ENCODE measurements at regions not wholly inside any gene's neighbourhood (a gene's known extent, or its start where the extent isn't known, plus 50 kb on each side); places are given as distances from the start of the nearest gene placed in this dataset.

DNA sequence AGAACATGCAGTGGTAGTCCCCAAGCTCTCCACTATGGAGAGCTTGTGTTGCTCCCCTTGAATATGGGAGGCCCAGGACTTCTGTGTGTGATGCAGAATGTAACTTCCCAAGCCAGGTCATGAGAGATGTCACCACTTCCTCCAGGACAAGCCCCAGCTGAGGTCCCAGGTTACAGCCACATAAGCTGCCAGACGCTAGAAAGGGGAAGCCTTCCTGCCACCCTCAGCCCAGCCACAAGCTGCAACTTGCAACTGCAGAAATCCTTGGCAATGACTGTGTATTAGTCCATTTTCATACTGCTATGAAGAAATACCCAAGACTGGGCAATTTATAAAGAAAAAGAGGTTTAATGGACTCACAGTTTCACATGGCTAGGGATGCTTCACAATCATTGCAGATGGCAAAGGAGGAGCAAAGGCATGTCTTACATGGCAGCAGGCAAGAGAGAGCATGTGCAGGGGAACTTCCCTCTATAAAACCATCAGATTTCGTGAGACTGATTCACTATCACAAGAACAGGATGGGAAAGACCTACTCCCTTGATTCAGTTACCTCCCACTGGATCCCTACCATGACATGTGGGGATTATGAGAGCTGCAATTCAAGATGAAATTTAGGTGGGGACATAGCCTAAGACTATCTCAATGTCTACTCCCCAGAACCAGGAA lies 91.5 kb upstream of the DHX15 start:
- Histone ChIP-seq H3K4me3 (no peak overlapping the region), H3K27me3 (no peaks in the 10 kb centered on the region), H3K36me3 (no peaks in the 10 kb centered on the region), H3K9me3 (no peaks in the 10 kb centered on the region), H3K4me1 (no peaks in the 10 kb centered on the region), H3K27ac (no peak overlapping the region)
- TF ChIP-seq, protein P1, sequence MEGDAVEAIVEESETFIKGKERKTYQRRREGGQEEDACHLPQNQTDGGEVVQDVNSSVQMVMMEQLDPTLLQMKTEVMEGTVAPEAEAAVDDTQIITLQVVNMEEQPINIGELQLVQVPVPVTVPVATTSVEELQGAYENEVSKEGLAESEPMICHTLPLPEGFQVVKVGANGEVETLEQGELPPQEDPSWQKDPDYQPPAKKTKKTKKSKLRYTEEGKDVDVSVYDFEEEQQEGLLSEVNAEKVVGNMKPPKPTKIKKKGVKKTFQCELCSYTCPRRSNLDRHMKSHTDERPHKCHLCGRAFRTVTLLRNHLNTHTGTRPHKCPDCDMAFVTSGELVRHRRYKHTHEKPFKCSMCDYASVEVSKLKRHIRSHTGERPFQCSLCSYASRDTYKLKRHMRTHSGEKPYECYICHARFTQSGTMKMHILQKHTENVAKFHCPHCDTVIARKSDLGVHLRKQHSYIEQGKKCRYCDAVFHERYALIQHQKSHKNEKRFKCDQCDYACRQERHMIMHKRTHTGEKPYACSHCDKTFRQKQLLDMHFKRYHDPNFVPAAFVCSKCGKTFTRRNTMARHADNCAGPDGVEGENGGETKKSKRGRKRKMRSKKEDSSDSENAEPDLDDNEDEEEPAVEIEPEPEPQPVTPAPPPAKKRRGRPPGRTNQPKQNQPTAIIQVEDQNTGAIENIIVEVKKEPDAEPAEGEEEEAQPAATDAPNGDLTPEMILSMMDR (IDR thresholded peaks at IDR 0.05): no peak
- DNase-seq: no peak
- intact Hi-C loops (cut with DNase I; ENCODE audit: low total_unique reads): no loop called here

- no peaks in the 10 kb centered on the region for H3K4me1 ChIP-seq
Observed at GRCh38 chr4:24677909-24678308, 93.6 kb upstream of the DHX15 start.

GRCh38 chr4:24680746-24681448 lies 96.5 kb upstream of the DHX15 start:
- no peak for DNase-seq
- Histone ChIP-seq H3K27ac (no peak overlapping the region), H3K4me1 (no peaks in the 10 kb centered on the region), H3K36me3 (no peaks in the 10 kb centered on the region), H3K4me3 (no peak overlapping the region), H3K9me3 (no peaks in the 10 kb centered on the region), H3K27me3 (no peaks in the 10 kb centered on the region)
- intact Hi-C loops (cut with DNase I; ENCODE audit: low total_unique reads): no loop called here
- TF ChIP-seq, protein P1 (IDR thresholded peaks at IDR 0.05): no peak

More at GRCh38 chr4:24677909-24678308, 93.6 kb upstream of the DHX15 start:
- DNase-seq: no peak
- H3K27me3 ChIP-seq: no peaks in the 10 kb centered on the region
- no peaks in the 10 kb centered on the region for H3K36me3 ChIP-seq
- intact Hi-C loops (cut with DNase I; ENCODE audit: low total_unique reads): no loop called here
- H3K9me3 ChIP-seq: no peaks in the 10 kb centered on the region
- no peak overlapping the region for H3K27ac ChIP-seq
- no peak overlapping the region for H3K4me3 ChIP-seq
- TF ChIP-seq, protein P1 (IDR thresholded peaks at IDR 0.05): no peak

GRCh38 chr4:24683116-24683515 lies 98.8 kb upstream of the DHX15 start:
- no peak overlapping the region for H3K4me3 ChIP-seq
- intact Hi-C loops (cut with DNase I; ENCODE audit: low total_unique reads): no loop called here
- H3K27ac ChIP-seq: no peak overlapping the region
- DNase-seq: no peak
- no peaks in the 10 kb centered on the region for H3K27me3 ChIP-seq
- no peaks in the 10 kb centered on the region for H3K9me3 ChIP-seq
- no peaks in the 10 kb centered on the region for H3K36me3 ChIP-seq
- TF ChIP-seq, protein P1 (IDR thresholded peaks at IDR 0.05): peak in 1 of 2 experiments; percentile 33
- no peaks in the 10 kb centered on the region for H3K4me1 ChIP-seq

DNA sequence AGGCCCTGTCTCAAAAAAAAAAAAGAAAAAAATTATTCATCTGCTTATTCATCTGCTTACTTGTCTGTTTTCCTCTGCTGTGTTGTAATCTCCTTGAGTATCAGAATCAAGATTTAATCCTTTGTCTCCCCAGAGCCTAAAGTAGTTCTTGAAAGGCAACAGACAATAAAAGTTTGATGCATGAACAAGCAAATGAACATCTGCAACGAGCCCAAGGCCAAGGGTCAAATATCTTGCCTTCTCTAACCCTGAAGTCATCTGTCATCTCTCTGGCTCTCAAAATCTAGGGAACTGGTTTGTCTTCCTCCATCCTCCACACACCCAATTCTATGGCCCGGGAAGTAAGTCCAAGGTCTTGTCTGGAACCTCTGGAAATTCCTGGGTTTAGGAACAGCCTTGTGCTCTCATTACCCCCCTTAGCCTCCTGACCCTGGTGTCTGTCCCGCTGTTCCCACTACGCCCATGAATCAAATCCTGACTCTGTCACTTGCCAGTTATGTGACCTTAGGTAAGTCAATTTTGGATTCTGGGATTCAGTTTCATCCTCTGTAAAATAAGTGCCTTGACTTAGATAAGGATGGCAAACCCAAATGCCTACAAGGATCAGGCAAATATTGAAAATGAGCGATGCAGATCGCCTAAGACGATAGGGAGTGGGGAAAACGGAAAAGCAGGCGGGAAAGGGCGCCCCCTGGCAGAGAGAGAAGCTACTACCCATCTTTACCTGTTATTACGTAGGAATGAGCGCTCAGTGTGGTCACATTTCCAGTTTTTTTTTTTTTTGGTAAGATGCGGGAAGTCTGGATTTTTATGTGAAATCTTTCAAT lies 102.7 kb upstream of the DHX15 start:
- H3K27ac ChIP-seq: no peak overlapping the region
- TF ChIP-seq, protein P1 (IDR thresholded peaks at IDR 0.05): no peak
- no peaks in the 10 kb centered on the region for H3K27me3 ChIP-seq
- no peaks in the 10 kb centered on the region for H3K9me3 ChIP-seq
- H3K36me3 ChIP-seq: no peaks in the 10 kb centered on the region
- DNase-seq: no peak
- intact Hi-C loops (cut with DNase I; ENCODE audit: low total_unique reads): no loop called here
- no peak overlapping the region for H3K4me3 ChIP-seq
- no peaks in the 10 kb centered on the region for H3K4me1 ChIP-seq

Data from tibial artery (tissue), 4 donors.